Breast epithelium (tissue), 4 donors: ENCODE measurements at regions not wholly inside any gene's neighbourhood (a gene's known extent, or its start where the extent isn't known, plus 50 kb on each side); places are given as distances from the start of the nearest gene placed in this dataset.

Source experiments
- DNase-seq, 2 donors: peaks; one replicate each; pipeline ENCODE4 v3.0.0-alpha.2; 2019; ENCODE audit warnings: low spot score in 2 of 2
- H3K27ac ChIP-seq, 2 donors: fragments of 200-600 bp; sonication (generic) in 1 of 2; one replicate each; pipeline ENCODE4 v1.5.1; 2016 to 2019; ENCODE audit warnings: mild to moderate bottlenecking in 1 of 2
- H3K27me3 ChIP-seq, 2 donors: fragments of 200-600 bp; sonication (generic) in 1 of 2; one replicate each; pipeline versions ENCODE4 v1.5.1 to v1.6.0; 2017 to 2019; ENCODE audit warnings: control low read depth in 1 of 2, mild to moderate bottlenecking in 1 of 2
- H3K36me3 ChIP-seq: fragments of 200-600 bp; one replicate; pipeline ENCODE4 v1.5.1; 2019
- H3K4me1 ChIP-seq, 2 donors: fragments of 200-600 bp; sonication (generic); one replicate each; pipeline ENCODE4 v1.5.1; 2016 to 2019; ENCODE audit warnings: control low read depth in 1 of 2
- H3K4me3 ChIP-seq, 3 donors: fragments of 200-600 bp; sonication (generic); 1 replicate in 2 of 3; 2 replicates in 1 of 3; pipeline ENCODE4 v1.5.1; 2016 to 2019; ENCODE audit warnings: mild to moderate bottlenecking in 3 of 3, moderate library complexity in 2 of 3
- H3K9me3 ChIP-seq, 2 donors: fragments of 200-600 bp; sonication (generic) in 1 of 2; one replicate each; pipeline ENCODE4 v1.5.1; 2016 to 2019; ENCODE audit warnings: control low read depth in 1 of 2
- POLR2A ChIP-seq: fragments of 450-650 bp; IDR thresholded peaks from one replicate; pipeline ENCODE4 v1.6.1; 2016; ENCODE audit warnings: antibody characterized with exemption, mild to moderate bottlenecking, moderate library complexity
- POLR2AphosphoS5 ChIP-seq, 3 donors: sonication (generic); formaldehyde crosslinking; IDR thresholded peaks; one replicate each; pipeline ENCODE4 v1.6.1; 2017; ENCODE audit warnings: antibody characterized with exemption in 3 of 3
- intact Hi-C: fragments of 100-400 bp; cut with DNase I; formaldehyde crosslinking; loops from one replicate; pipeline ENCODE4 v1.15.1; 2023; ENCODE audit warnings: low total_unique reads
- TF ChIP-seq, protein P1 (sequence below), 3 donors: fragments of 450-650 bp; IDR thresholded peaks; one replicate each; pipeline ENCODE4 v1.5.1; 2016 to 2017; ENCODE audit warnings: antibody characterized with exemption in 3 of 3, mild to moderate bottlenecking in 3 of 3, moderate library complexity in 3 of 3

DNA sequence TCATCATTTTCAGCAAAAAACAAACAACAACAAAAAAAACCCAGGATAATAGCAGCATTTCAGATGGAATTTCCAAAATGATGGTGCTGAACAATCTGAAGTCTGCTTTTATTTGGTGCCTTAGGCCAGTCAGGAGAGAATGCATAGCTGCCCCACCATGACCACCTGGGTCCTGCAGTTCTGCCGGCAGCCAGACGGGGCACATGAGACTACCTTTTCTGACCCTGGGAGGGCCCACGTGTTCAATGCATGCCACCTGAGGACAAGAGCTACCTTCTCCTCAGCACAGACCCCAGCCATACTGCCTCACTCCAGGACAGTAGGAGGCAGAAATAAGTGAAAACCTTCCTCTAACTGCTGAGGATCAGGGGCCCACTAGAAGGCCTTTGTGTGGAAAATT is 295.8 kb upstream of the TSPY4 start:
- no peaks in the 10 kb centered on the region for H3K4me1 ChIP-seq
- intact Hi-C loops: no loop called here

More for the DNA sequence above, 295.8 kb upstream of the TSPY4 start:
- Histone ChIP-seq H3K27ac (no peak overlapping the region), H3K36me3 (no peaks in the 10 kb centered on the region), H3K27me3 (no peaks in the 10 kb centered on the region), H3K4me3 (no peak overlapping the region), H3K9me3 (no peaks in the 10 kb centered on the region)
- TF ChIP-seq, protein P1, sequence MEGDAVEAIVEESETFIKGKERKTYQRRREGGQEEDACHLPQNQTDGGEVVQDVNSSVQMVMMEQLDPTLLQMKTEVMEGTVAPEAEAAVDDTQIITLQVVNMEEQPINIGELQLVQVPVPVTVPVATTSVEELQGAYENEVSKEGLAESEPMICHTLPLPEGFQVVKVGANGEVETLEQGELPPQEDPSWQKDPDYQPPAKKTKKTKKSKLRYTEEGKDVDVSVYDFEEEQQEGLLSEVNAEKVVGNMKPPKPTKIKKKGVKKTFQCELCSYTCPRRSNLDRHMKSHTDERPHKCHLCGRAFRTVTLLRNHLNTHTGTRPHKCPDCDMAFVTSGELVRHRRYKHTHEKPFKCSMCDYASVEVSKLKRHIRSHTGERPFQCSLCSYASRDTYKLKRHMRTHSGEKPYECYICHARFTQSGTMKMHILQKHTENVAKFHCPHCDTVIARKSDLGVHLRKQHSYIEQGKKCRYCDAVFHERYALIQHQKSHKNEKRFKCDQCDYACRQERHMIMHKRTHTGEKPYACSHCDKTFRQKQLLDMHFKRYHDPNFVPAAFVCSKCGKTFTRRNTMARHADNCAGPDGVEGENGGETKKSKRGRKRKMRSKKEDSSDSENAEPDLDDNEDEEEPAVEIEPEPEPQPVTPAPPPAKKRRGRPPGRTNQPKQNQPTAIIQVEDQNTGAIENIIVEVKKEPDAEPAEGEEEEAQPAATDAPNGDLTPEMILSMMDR (IDR thresholded peaks at IDR 0.05): no peak
- TF ChIP-seq POLR2A: no peak
- no peak for TF ChIP-seq POLR2AphosphoS5 (IDR thresholded peaks at IDR 0.05)
- no peak for DNase-seq
